ENCODE measurements at regions not wholly inside any gene's neighbourhood (a gene's known extent, or its start where the extent isn't known, plus 50 kb on each side); places are given as distances from the start of the nearest gene placed in this dataset.

- no peak for DNase-seq (ENCODE audit: low read depth in 4 of 4, low spot score in 3 of 4)
These were observed 250.3 kb upstream of the ZNF608 start for GRCh38 chr5:124996764-124997077.

DNA sequence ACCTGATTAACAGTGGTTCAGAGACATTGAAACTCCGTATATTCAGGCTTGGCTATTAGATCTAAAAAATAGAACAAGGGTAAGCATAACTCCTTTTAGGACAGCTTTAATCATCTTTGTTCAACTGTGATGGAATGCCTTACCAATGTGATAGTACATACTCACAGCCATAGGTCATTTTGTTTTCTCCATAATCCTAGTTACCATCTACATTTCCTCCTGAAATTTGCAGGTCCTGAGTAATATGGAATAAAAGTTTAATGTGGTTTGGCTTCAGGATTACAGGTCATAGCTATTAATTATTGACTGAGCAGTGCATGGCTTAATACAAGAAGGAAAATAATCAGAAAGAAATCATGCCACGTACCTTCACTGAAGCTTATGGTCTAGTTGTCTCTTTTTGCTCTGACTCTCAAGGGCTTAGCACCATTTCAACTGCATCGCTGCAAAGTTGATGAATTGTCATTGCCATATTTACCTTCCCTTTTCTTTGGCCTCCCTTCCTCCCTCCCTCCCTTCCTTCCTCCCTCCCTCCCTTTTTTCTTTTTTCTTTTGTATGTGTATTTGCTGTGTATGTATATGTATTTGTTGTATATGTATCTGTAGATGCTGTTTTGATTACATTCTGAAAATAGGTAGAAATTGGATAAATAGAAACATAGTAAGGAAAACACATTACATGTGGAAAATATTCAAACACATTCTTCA lies 250.9 kb upstream of the ZNF608 start:
- no peak for DNase-seq (ENCODE audit: low read depth in 4 of 4, low spot score in 3 of 4)

GRCh38 chr5:124998520-124998919 lies 252.1 kb upstream of the ZNF608 start:
- no peak for DNase-seq (ENCODE audit: low read depth in 4 of 4, low spot score in 3 of 4)

DNA sequence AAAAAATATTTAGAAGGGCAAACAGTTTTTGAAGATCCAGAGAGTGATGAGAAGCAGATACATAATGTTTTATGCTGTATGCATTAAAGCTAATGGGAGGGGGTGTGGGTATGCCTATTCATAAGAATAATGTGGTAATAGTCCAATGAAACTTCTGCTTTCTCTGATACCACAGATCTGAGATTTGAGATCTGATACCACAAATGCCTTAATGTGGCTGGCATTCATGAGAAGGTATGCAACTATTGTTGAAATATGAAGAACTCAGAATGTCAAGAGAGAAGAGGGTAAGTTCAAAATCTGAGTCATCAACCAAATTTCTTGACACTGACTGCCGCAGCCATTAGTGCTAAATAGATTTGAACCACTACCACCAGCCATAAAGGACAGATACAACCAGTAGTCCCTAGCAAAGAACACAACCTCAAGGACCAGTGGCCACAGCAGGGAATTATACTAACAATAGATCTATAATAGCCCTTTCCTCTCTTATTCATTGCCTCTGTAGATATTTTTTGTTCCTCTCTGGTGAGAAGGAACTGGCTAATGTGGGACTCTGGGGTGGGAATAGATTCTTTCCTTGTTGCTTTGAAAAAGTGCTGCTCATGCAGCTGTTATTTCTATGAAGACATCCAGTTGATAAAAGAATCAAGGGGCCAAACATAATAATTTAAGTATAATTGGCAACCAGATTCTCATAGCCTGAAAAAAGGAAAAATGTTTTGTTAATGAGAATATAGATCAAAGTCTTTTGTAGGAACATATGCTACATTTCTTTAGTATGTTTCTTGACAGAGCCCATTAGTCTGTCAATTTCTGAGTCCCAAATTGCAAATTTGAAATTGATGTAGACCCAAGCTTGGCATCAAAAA lies 256.5 kb upstream of the ZNF608 start:
- DNase-seq (ENCODE audit: low read depth in 4 of 4, low spot score in 3 of 4) = no peak

DNA sequence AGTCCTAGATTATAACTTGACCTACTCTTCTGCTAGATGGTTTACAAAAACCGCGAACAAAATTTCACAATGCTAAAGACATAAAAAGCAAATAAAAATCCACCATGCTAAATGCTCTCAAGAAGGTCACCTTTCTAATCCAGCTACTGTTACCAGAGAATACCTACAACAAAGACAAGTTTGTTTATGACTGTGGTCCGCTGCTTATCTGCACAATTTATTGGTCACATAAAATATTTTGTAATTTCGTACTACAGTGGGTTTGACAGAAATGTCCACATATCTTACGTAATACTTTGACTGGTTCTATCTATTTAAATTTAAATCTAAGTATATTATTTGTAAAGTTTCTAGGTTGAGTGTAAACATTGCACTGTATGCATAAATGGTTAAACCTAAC lies 257.6 kb upstream of the ZNF608 start:
- no peak for DNase-seq (ENCODE audit: low read depth in 4 of 4, low spot score in 3 of 4)

DNA sequence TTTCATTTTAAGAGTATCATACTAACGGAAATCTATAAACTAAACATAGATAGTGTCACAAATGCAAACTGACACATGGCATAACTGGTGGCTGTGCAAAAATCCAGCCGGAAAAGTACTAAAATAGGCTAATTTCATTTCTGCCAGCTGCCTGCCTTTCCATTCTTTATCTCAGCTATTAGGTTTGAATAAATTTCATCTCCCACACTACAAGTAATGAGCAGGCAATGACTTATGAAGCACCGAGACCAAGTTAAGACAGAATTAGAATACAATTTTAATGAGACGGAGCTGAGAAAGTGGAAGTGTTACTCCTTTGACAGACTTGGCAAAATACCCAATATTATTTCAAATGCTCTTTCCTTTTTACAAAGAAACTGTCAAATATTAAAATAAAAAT lies 258.8 kb upstream of the ZNF608 start:
- DNase-seq (ENCODE audit: low read depth in 4 of 4, low spot score in 3 of 4) = no peak

DNA sequence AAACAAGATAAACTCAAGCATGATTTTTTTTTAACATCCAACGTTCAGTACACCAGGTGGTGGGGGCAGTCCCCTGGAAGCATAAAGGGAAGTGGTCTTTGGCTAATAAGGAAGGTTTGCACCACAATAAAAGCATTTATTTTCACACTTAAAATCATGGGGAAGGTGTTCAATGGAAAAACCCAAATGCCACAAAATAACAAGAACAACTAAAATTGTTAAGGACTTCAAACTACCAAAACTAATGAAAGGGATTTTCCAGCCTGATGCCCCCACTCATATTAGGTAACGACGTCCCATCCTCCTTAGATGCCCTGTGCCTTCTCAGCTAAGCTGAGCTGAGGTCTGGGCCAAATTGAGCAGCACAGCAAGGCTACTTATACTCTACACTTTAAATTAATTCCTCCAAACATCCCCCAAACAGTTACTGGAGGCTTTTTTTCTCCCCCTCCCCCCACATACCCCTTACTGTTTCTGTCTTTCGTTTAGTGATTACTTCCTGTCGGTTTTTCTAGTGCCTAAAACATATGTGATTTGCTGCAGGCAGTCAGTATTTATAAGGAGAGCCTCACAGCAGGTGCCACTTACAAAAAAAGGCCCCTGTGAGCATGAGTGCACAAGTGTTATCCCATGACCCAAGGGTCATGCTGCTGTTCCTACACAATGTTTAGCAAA lies 259.7 kb upstream of the ZNF608 start:
- no peak for DNase-seq (ENCODE audit: low read depth in 4 of 4, low spot score in 3 of 4)

GRCh38 chr5:125010356-125010755 lies 263.9 kb upstream of the ZNF608 start:
- no peak for DNase-seq (ENCODE audit: low read depth in 4 of 4, low spot score in 3 of 4)

DNA sequence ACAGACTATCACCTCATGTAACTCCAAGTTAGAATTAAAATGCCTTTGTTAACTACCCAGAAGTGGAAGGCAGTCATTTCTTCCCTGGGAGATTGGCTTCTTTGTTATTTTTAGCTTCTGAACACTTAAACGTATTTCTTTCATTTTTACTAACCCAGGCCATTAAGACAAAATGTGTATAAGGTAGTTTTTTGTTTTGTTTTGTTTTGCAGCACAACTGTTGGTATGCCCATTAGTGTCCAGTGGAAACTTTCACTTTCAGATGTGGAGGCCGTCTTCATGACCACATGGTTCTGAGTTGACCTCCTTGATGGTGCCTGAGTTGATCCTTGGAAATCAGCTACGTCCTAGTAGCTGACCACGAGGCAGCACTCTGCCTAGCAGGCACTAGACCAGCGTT lies 264.6 kb upstream of the ZNF608 start:
- no peak for DNase-seq (ENCODE audit: low read depth in 4 of 4, low spot score in 3 of 4)

DNA sequence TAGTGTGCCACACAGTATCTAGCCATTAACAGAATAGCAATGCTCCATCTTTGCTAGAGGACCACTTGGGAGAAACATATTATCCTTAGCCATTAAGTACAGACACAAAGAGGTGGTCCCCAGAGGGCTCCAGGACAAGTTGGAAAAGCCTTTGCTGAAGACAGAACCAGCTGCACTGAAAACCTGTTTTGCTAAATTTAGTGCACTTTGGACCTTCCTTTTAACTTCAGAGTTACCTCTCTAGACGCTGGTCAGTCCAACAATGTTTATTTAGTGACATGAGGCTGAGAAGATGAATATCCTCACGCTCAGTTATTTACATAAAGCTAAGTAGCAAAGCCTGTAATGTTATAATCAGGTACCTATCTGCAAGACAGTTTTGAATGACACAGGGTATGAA lies 265.0 kb upstream of the ZNF608 start:
- DNase-seq (ENCODE audit: low read depth in 4 of 4, low spot score in 3 of 4) = no peak

GRCh38 chr5:125011947-125012346 lies 265.5 kb upstream of the ZNF608 start:
- no peak for DNase-seq (ENCODE audit: low read depth in 4 of 4, low spot score in 3 of 4)

DNA sequence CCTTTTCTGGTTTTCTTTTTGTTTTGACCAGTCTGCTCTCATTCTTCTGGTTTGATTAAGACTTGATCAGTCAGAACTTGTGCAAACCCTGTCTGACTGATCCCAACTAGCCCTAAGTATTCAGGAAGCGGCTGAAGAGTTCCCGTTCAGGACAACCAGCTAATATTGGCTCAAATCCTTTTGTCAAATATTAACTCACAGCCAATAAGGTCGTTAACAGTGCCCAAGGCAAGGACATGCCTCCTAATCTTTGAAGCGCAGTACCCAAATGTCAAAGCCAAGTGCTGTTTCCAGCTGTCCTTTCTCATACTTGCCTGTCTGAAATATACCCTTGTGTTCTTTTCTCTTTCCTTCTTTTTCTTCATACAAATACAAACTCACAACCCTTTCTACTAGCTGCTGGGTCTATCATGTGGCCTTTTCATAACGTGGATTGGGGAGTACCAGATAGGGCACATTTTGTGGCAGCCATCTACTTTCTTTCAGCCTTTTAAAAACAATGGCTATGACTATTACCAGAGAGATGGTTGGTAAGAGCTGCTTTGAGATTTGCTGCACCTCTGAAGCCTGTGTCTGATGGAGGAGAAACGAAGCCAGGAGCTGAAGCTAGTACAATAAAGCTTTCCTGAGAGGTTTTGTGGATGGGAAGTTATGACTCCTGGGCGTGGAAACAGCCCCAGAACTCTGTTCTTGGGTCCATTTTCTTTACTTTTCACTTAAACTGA lies 266.4 kb upstream of the ZNF608 start:
- DNase-seq (ENCODE audit: low read depth in 4 of 4, low spot score in 3 of 4) = no peak

GRCh38 chr5:125014202-125014601 lies 267.8 kb upstream of the ZNF608 start:
- DNase-seq (ENCODE audit: low read depth in 4 of 4, low spot score in 3 of 4) = no peak

DNA sequence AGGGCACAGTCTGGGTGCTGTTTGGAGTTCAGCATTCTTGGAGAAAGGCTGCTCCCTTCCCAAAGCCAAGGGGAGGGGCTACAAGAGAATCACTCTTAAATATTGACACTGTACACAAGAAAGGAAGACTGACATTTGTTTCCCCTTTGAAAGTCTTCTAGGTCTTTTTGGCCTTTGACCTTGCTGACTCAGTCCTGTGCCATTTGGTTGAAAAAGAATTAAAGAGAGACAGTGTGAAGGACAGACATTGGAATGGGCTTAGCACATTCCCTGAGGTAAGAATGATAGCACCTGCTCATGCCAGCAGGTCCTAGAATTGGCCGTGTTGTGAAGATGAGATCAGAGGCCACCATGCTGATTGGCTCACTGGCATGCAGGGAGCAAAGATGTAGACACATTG lies 271.4 kb upstream of the ZNF608 start:
- no peak for DNase-seq (ENCODE audit: low read depth in 4 of 4, low spot score in 3 of 4)

- no peak for DNase-seq (ENCODE audit: low read depth in 4 of 4, low spot score in 3 of 4)
These were observed 277.2 kb upstream of the ZNF608 start for GRCh38 chr5:125023673-125024072.

- DNase-seq (ENCODE audit: low read depth in 4 of 4, low spot score in 3 of 4) = no peak
These were observed 280.7 kb upstream of the ZNF608 start for GRCh38 chr5:125026867-125027731.

DNA sequence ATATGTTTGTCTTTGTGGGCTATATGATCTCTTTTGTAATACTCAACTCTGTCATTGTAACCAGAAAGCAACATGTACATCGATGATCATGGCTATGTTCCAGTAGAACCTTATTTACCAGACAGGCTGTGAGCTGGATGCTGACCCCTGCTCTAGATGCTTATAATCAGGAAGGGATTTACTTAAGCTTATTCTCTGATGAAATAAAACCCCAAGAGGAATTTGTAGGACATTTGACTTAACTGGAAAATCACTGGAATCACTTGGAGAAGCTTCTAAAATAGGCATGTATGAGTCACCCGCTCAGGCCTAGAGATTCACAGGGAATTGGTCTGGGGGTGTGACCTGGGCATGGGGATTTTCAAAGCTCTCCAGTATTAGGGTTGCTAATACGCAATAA lies 285.8 kb upstream of the ZNF608 start:
- no peak for DNase-seq (ENCODE audit: low read depth in 4 of 4, low spot score in 3 of 4)

- DNase-seq (ENCODE audit: low read depth in 4 of 4, low spot score in 3 of 4) = no peak
These were observed 287.2 kb upstream of the ZNF608 start for GRCh38 chr5:125033602-125034001.

DNA sequence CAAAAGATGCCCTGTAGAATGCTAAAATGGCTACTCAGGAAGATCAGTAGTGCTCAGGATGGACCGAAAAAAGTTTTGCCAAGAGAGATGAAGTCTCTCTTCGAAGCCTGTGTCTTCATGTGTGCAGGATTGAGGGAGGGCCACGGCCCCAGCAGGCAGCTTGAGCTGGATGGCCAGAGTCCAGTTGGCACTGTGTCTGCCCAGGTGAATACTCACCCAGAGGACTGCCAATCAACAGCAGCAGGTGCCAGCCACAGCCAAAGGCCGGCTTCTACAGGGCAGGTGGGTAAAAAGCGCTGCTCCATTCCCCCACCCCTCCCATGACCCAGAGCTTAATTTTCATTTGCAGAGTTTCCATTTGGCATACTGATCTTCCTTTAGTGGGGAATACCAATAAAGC lies 287.9 kb upstream of the ZNF608 start:
- no peak for DNase-seq (ENCODE audit: low read depth in 4 of 4, low spot score in 3 of 4)

DNA sequence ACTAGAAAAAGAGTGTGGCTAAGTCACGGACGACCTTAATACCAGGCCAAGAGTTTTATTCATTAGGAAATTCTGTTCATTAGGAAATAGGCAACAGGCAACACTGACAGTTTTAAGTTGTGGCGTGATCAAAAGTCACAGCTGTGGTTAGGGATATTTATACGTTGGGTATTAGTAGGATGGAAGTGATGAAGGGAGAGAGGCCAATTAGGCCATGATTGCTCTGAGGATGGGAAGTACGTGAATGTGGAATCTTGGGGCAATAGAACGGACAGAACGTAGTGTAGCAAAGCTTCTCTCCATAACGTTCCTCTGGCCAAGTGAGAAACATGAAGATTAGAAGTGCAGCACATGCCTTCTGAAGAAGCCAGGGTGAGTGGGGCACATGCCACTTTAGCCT lies 290.1 kb upstream of the ZNF608 start:
- no peak for DNase-seq (ENCODE audit: low read depth in 4 of 4, low spot score in 3 of 4)
